Thymus (tissue), 11 donors: ENCODE measurements at regions not wholly inside any gene's neighbourhood (a gene's known extent, or its start where the extent isn't known, plus 50 kb on each side); places are given as distances from the start of the nearest gene placed in this dataset.
"Not testable (repeated sequence)": the region's sequence is repeated elsewhere in the genome, so short reads cannot be mapped to it uniquely, and the experiment has no call there.

Source experiments
- DNase-seq, 9 donors: peaks; one replicate each; pipeline ENCODE4 v3.0.0-alpha.2; 2013; ENCODE audit warnings: low spot score in 9 of 9, low read depth in 6 of 9, missing footprints in 1 of 9
- H3K27ac ChIP-seq, 2 donors: one replicate each; pipeline ENCODE4 v1.5.1; 2013; ENCODE audit warnings: control low read depth in 1 of 2, low read depth in 1 of 2, low read length in 1 of 2, mild to moderate bottlenecking in 1 of 2, moderate library complexity in 1 of 2
- H3K27me3 ChIP-seq, 2 donors: one replicate each; pipeline ENCODE4 v1.5.1; 2013; ENCODE audit warnings: low read length in 1 of 2; ENCODE audit not compliant: control insufficient read depth in 2 of 2, insufficient read depth in 1 of 2
- H3K36me3 ChIP-seq, 2 donors: one replicate each; pipeline ENCODE4 v1.5.1; 2013; ENCODE audit warnings: low read length in 1 of 2, mild to moderate bottlenecking in 1 of 2, moderate library complexity in 1 of 2; ENCODE audit not compliant: control insufficient read depth in 2 of 2, insufficient read depth in 2 of 2
- H3K4me1 ChIP-seq, 2 donors: one replicate each; pipeline ENCODE4 v1.5.1; 2013; ENCODE audit warnings: low read length in 2 of 2; ENCODE audit not compliant: control insufficient read depth in 2 of 2, insufficient read depth in 2 of 2
- H3K4me3 ChIP-seq, 2 donors: one replicate each; pipeline ENCODE4 v1.5.1; 2013; ENCODE audit warnings: low read length in 2 of 2, control low read depth in 1 of 2, mild to moderate bottlenecking in 1 of 2
- H3K9me3 ChIP-seq, 2 donors: one replicate each; pipeline ENCODE4 v1.5.1; 2013; ENCODE audit warnings: low read length in 1 of 2, mild to moderate bottlenecking in 1 of 2; ENCODE audit not compliant: control insufficient read depth in 2 of 2, insufficient read depth in 1 of 2
- WGBS: extraction: QIAGEN DNeasy Blood & Tissue Kit; methylation state at CpG from one replicate; pipeline ENCODE4 v1.1.7; 2013; 5-methylcytosine and 5-hydroxymethylcytosine counted together
- donor health status: healthy.

- H3K36me3 ChIP-seq, H3K27me3 ChIP-seq, DNase-seq, H3K9me3 ChIP-seq, H3K4me1 ChIP-seq, H3K27ac ChIP-seq, H3K4me3 ChIP-seq: not testable (repeated sequence)
- WGBS: 94% methylated on average over 7 of the region's 7 CpGs
Measured at GRCh38 chr2:87222131-87222530, 200.5 kb upstream of the PLGLB1 start.

- H3K27ac ChIP-seq, H3K4me1 ChIP-seq, H3K36me3 ChIP-seq, DNase-seq, H3K27me3 ChIP-seq, H3K9me3 ChIP-seq, H3K4me3 ChIP-seq: not testable (repeated sequence)
- 95% methylated on average over 2 of the region's 3 CpGs for WGBS
Measured at GRCh38 chr2:87223873-87224272, 202.2 kb upstream of the PLGLB1 start.

DNA sequence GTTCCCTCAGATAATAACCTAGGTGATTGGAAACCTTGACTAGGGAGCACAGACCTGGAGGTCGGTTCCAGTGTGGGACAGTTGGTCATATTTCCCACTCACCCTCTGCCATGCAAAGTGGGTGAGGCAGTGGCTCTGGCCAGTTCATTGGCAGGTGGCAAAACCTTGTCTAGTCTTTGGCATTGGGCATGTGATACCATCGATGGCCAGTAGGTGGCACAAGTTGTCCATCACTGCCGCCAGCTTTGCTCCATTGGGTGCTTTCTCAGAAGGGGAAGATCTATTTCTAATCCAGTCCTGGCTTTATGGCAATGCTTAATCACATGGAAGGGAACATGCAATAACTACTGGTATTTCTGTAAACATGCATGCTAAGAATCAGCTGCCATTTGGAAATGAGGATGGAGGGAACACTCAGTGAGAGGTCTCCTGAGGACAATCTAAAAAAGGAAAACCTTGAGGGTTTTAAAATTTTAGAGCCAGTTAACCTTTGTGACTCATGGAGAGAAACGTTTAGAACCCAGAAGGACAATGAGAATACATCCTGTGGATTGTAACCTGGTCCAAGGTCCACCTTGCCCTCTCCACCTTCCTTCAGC is 207.5 kb upstream of the PLGLB1 start:
- not testable (repeated sequence) for H3K4me1 ChIP-seq, H3K9me3 ChIP-seq, H3K4me3 ChIP-seq, DNase-seq, H3K27ac ChIP-seq, H3K27me3 ChIP-seq, H3K36me3 ChIP-seq
- 17% methylated on average over 2 of the region's 4 CpGs for WGBS

DNA sequence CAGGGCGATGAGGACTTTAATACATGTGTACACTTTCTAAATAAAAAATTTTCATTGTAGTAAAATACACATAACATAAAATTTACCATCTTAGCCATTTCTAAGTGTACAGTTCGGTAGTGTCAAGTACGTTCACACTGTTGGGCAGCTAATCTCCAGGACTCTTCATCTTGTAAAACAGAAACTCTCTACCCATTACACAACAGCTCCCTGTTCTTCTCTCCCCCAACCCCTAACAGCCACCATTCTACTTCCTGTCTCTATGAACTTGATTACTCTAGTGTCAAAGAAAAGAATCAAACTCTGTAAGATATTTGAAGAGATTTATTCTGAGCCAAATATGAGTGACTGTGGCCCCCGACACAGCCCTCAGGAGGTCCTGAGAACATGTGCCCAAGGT is 208.3 kb upstream of the PLGLB1 start:
- DNase-seq, H3K27ac ChIP-seq, H3K9me3 ChIP-seq, H3K4me3 ChIP-seq, H3K27me3 ChIP-seq, H3K4me1 ChIP-seq, H3K36me3 ChIP-seq: not testable (repeated sequence)
- WGBS: 97% methylated on average over 2 of the region's 4 CpGs

GRCh38 chr2:87235333-87235981 is 213.8 kb upstream of the PLGLB1 start:
- WGBS: 100% methylated on average over 2 of the region's 8 CpGs
- not testable (repeated sequence) for H3K4me1 ChIP-seq, H3K36me3 ChIP-seq, H3K4me3 ChIP-seq, DNase-seq, H3K27ac ChIP-seq, H3K27me3 ChIP-seq, H3K9me3 ChIP-seq

DNA sequence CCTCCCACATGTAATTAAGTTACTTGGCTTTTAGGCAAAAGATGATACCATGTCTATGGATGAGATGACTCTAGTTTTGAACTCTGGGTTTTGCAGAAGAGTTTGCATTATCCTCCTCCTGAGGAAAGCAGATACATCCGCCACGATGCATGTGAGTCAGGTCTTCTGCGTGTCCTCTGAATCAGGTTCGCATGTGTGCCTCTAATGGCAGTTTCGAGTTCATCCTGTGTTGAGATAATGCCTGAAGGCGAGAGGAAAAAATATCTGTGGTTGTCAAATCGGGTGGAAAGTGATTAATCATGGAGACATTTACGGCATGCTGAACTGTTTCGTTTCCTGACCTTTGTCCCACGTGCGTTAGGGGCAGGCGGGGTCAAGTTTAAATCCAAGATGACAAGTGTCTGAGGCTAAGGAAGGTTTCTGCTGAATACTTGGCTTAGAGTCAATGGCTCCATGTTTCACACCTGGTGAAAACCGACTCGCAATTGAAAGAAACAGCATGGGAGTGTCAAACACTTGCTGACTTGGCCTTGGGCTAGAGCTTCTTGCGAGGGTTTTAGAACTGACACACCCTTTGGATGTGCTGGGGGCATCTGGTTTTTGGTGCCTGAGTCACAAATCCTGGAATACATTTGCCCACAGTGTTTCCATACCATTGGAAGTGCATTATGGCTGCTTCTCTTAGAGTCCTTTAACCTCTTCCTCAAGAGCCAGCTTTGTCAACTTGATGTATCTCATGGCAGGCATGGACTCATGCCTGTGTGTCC is 216.1 kb upstream of the PLGLB1 start:
- not testable (repeated sequence) for DNase-seq

DNA sequence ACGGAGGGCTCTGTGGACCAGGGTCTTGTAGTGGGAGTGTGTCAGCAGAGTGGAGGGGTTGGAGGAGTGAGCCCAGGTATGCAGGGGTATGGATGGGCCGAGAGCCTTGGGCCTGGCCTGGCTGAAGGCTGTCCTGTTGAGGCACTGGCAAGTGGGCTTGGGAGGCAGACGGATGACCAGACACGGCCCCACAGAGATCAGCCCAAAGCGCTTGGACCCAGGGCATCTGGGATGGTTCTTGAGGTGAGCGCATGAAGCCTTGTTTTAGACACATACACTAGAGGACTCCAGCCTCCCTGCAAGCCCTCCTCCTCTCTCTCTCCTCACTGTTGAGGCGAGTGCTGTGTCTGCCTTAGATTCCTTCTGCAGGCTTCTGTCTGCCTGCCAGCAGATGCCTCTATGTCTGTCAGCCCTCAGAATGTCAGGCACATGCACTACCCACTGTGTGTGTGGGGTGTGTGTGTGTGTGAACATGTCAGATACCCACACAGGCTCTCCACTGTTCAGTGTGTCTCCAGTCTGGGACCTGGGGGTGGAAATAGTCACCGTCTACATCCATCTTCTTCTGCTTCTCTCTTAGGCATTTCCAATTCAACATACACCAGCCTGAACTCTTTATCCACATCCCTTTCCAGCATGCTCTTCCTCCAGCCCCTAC is 218.0 kb upstream of the PLGLB1 start:
- not testable (repeated sequence) for H3K4me1 ChIP-seq, H3K4me3 ChIP-seq, H3K36me3 ChIP-seq, H3K27ac ChIP-seq, H3K27me3 ChIP-seq, H3K9me3 ChIP-seq, DNase-seq
- 88% methylated on average over 7 of the region's 8 CpGs for WGBS

More for the DNA sequence above, 216.1 kb upstream of the PLGLB1 start:
- not testable (repeated sequence) for H3K9me3 ChIP-seq, H3K4me1 ChIP-seq, H3K27ac ChIP-seq, H3K27me3 ChIP-seq, H3K36me3 ChIP-seq, H3K4me3 ChIP-seq
- 89% methylated on average over 9 of the region's 15 CpGs for WGBS

DNA sequence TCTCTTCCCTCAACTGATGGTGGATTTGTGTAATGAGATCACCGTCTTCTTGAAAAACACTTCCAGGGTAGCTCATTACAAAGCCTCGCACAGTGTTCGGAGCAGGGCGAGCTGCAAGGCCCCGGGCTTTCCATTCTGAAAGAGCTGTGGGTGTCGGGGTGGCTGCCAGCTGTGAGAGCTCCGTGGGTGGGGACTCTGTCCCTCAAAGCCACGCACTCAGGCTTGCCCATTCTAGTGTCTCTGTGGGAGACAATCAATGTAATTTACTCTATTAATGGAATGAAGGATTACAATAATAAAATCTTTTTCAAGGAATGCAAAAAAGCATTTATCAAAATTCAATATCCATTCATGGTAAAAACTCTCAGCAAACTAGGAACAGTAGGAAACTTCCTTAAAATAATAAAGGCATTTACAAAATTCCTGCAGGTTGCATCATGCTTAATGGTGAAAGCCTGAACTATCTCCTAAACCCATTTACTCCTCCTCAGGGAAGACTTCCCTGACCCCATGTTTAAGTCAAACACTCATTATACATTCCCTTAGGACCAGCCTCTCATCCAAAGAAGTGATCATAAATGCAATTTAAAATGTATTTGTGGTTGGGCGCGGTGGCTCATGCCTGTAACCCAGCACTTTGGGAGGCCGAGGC is 224.5 kb upstream of the PLGLB1 start:
- H3K9me3 ChIP-seq, H3K4me3 ChIP-seq, H3K36me3 ChIP-seq, H3K27me3 ChIP-seq, DNase-seq, H3K4me1 ChIP-seq, H3K27ac ChIP-seq: not testable (repeated sequence)
- WGBS: 93% methylated on average over 8 of the region's 11 CpGs

- H3K36me3 ChIP-seq, H3K4me1 ChIP-seq, H3K27ac ChIP-seq, DNase-seq, H3K4me3 ChIP-seq, H3K9me3 ChIP-seq, H3K27me3 ChIP-seq: not testable (repeated sequence)
- WGBS: 100% methylated on average over 4 of the region's 5 CpGs
Measured at GRCh38 chr2:87252046-87252445, 230.4 kb upstream of the PLGLB1 start.
